Osteoblast (primary cell): ENCODE measurements at regions not wholly inside any gene's neighbourhood (a gene's known extent, or its start where the extent isn't known, plus 50 kb on each side); places are given as distances from the start of the nearest gene placed in this dataset.

Experiments
- DNase-seq: peaks from one replicate; pipeline ENCODE4 v3.0.0; 2011; ENCODE audit warnings: low spot score, mixed read lengths; ENCODE audit not compliant: insufficient read length; ENCODE audit errors: missing footprints
- H2AFZ ChIP-seq: 2 replicates; pipeline ENCODE4 v1.6.0; 2011; ENCODE audit warnings: mild to moderate bottlenecking, low read length
- H3K27ac ChIP-seq: 2 replicates; pipeline ENCODE4 v1.5.1; 2011; ENCODE audit warnings: mild to moderate bottlenecking, low read depth, low read length, moderate library complexity
- H3K27me3 ChIP-seq: 2 replicates; pipeline ENCODE4 v1.6.0; 2012; ENCODE audit warnings: mild to moderate bottlenecking, control low read depth, inconsistent platforms, low read length, moderate library complexity; ENCODE audit not compliant: insufficient read depth
- H3K36me3 ChIP-seq: 2 replicates; pipeline ENCODE4 v1.5.1; 2011; ENCODE audit warnings: mild to moderate bottlenecking, low read length, control low read depth, moderate library complexity; ENCODE audit not compliant: insufficient read depth
- H3K4me1 ChIP-seq: 2 replicates; pipeline ENCODE4 v1.5.1; 2011; ENCODE audit warnings: mild to moderate bottlenecking, low read length, control low read depth, moderate library complexity; ENCODE audit not compliant: insufficient read depth
- H3K4me2 ChIP-seq: 2 replicates; pipeline ENCODE4 v1.6.0; 2011; ENCODE audit warnings: mild to moderate bottlenecking, low read length; ENCODE audit not compliant: insufficient read depth
- H3K4me3 ChIP-seq: fragments of 200-600 bp; sonication (generic); 3 replicates; pipeline ENCODE4 v1.5.1; 2012; ENCODE audit warnings: mild to moderate bottlenecking, low read length, inconsistent platforms; ENCODE audit not compliant: insufficient read depth
- H3K79me2 ChIP-seq: 2 replicates; pipeline ENCODE4 v1.6.0; 2012; ENCODE audit warnings: mild to moderate bottlenecking, low read length, control low read depth, inconsistent platforms; ENCODE audit not compliant: insufficient read depth
- H3K9me3 ChIP-seq: 2 replicates; pipeline ENCODE4 v1.5.1; 2011; ENCODE audit warnings: low read depth, low read length, control low read depth
- H4K20me1 ChIP-seq: 2 replicates; pipeline ENCODE4 v1.6.0; 2012; ENCODE audit warnings: mild to moderate bottlenecking, low read length, control low read depth; ENCODE audit not compliant: insufficient read depth
- CTCF ChIP-seq: IDR thresholded peaks from 2 replicates; pipeline ENCODE4 v1.5.1; 2011; ENCODE audit warnings: mild to moderate bottlenecking, low read depth, low read length, moderate library complexity; ENCODE audit errors: extremely low read depth

GRCh38 chr1:45275054-45275453 lies 51.6 kb upstream of the HPDL start:
- no peaks in the 10 kb centered on the region for H3K79me2 ChIP-seq
- no peaks in the 10 kb centered on the region for H3K36me3 ChIP-seq
- no peak overlapping the region for H3K4me3 ChIP-seq
- H2AFZ ChIP-seq: peak overlapping the region; percentile 44
- no peak overlapping the region for H3K4me2 ChIP-seq
- TF ChIP-seq CTCF: no peak
- H4K20me1 ChIP-seq: no peaks in the 10 kb centered on the region
- H3K9me3 ChIP-seq: no peaks in the 10 kb centered on the region
- no peak overlapping the region for H3K27ac ChIP-seq
- no peaks in the 10 kb centered on the region for H3K27me3 ChIP-seq
- DNase-seq: no peak
- H3K4me1 ChIP-seq: peaks cover 5% of the 10 kb centered on the region
